HTR-8/SVneo (cell line): ENCODE measurements at regions not wholly inside any gene's neighbourhood (a gene's known extent, or its start where the extent isn't known, plus 50 kb on each side); places are given as distances from the start of the nearest gene placed in this dataset.
A peak's percentile ranks its signal among the peaks of the same experiment; 100 is the strongest.
"Not testable (repeated sequence)": the region's sequence is repeated elsewhere in the genome, so short reads cannot be mapped to it uniquely, and the experiment has no call there.

ENCODE experiments used
- DNase-seq: peaks from one replicate; pipeline ENCODE4 v3.0.0; 2011; ENCODE audit warnings: low spot score, mixed read lengths; ENCODE audit not compliant: insufficient read length
- FAIRE-seq: peaks from 2 replicates; lab custom pipeline; 2011; peaks lifted over from hg19 to GRCh38; lab: Jason Lieb, UNC

- no peak for FAIRE-seq
Observed at GRCh38 chr6:167661552-167662044, 165.1 kb upstream of the AFDN start.

GRCh38 chr6:167662075-167662880, 164.4 kb upstream of the AFDN start:
- FAIRE-seq (no peak), DNase-seq (no peak)

More at GRCh38 chr6:167661552-167662044, 165.1 kb upstream of the AFDN start:
- no peak for DNase-seq

GRCh38 chr6:167662881-167663205, 163.9 kb upstream of the AFDN start:
- no peak for DNase-seq
- FAIRE-seq = no peak

GRCh38 chr6:167663316-167663715, 163.4 kb upstream of the AFDN start:
- no peak for FAIRE-seq
- no peak for DNase-seq

GRCh38 chr6:167663784-167664443, 162.8 kb upstream of the AFDN start:
- no peak for FAIRE-seq
- DNase-seq = no peak

GRCh38 chr6:167664678-167665660, 161.7 kb upstream of the AFDN start:
- FAIRE-seq (no peak), DNase-seq (no peak)

- no peak for DNase-seq
- no peak for FAIRE-seq
Observed at GRCh38 chr6:167665698-167666330, 160.9 kb upstream of the AFDN start.

- no peak for DNase-seq
- no peak for FAIRE-seq
Observed at GRCh38 chr6:167666571-167667203, 160.0 kb upstream of the AFDN start.

GRCh38 chr6:167667204-167668018, 159.3 kb upstream of the AFDN start:
- DNase-seq (no peak), FAIRE-seq (no peak)

GRCh38 chr6:167668019-167668753, 158.5 kb upstream of the AFDN start:
- DNase-seq (no peak), FAIRE-seq (no peak)

- DNase-seq (no peak), FAIRE-seq (no peak)
Observed at GRCh38 chr6:167668754-167669552, 157.8 kb upstream of the AFDN start.

- DNase-seq = no peak
- FAIRE-seq = no peak
Observed at GRCh38 chr6:167669553-167669849, 157.2 kb upstream of the AFDN start.

GRCh38 chr6:167669870-167670802, 156.6 kb upstream of the AFDN start:
- DNase-seq (no peak), FAIRE-seq (no peak)

- no peak for FAIRE-seq
- no peak for DNase-seq
Observed at GRCh38 chr6:167670938-167671338, 155.8 kb upstream of the AFDN start.

- DNase-seq = not testable (repeated sequence)
- peak; percentile 96 for FAIRE-seq
Observed at GRCh38 chr6:167671379-167671976, 155.2 kb upstream of the AFDN start.
